ENCODE measurements at regions not wholly inside any gene's neighbourhood (a gene's known extent, or its start where the extent isn't known, plus 50 kb on each side); places are given as distances from the start of the nearest gene placed in this dataset.

DNA sequence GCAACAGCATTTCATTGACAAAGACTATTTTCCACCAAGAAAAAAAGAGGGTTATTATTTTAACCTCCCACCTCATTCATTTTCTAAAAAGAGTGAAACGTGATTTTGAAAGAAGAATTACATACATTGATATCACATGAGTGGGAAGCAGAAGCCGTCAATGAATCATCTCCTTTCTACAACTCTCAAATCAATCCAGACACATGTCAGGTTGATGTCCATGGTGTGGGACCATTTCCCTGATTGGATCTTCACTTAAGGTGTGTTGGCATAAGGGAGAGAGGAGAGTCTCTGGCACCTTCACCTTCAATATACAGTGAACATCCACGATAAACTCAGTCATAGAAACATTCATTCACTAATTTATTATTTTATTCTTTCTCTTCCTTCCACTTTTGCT is 1095.1 kb downstream of the BCL11B start:
- no peaks in the 10 kb centered on the region for H3K36me3 ChIP-seq (replicated peaks; ENCODE audit: insufficient read depth, low read depth)
- whole genome bisulfite sequencing (ENCODE audit: low lambda C conversion rate, missing lambda C conversion rate): 92% methylated on average over 3 of the region's 3 CpGs
- no peak overlapping the region for H3K4me3 ChIP-seq
- no peaks in the 10 kb centered on the region for H3K9me2 ChIP-seq (replicated peaks; ENCODE audit: insufficient read depth)
- no peak overlapping the region for H3K4me2 ChIP-seq
- no peaks in the 10 kb centered on the region for H3K9me3 ChIP-seq (ENCODE audit: low read depth)
- no peaks in the 10 kb centered on the region for H4K20me1 ChIP-seq (ENCODE audit: insufficient read depth, poor library complexity, severe bottlenecking)
- H2AFZ ChIP-seq: no peak overlapping the region
- no peaks in the 10 kb centered on the region for H3K27me3 ChIP-seq
- no peak for DNase-seq (ENCODE audit: low spot score)
- TF ChIP-seq, protein P1, sequence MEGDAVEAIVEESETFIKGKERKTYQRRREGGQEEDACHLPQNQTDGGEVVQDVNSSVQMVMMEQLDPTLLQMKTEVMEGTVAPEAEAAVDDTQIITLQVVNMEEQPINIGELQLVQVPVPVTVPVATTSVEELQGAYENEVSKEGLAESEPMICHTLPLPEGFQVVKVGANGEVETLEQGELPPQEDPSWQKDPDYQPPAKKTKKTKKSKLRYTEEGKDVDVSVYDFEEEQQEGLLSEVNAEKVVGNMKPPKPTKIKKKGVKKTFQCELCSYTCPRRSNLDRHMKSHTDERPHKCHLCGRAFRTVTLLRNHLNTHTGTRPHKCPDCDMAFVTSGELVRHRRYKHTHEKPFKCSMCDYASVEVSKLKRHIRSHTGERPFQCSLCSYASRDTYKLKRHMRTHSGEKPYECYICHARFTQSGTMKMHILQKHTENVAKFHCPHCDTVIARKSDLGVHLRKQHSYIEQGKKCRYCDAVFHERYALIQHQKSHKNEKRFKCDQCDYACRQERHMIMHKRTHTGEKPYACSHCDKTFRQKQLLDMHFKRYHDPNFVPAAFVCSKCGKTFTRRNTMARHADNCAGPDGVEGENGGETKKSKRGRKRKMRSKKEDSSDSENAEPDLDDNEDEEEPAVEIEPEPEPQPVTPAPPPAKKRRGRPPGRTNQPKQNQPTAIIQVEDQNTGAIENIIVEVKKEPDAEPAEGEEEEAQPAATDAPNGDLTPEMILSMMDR (IDR thresholded peaks at IDR 0.05; ENCODE audit: poor library complexity): no peak
- TF ChIP-seq EZH2phosphoT487 (IDR thresholded peaks at IDR 0.05; ENCODE audit: low read depth, severe bottlenecking, unreplicated experiment) (no peak), EZH2 (IDR thresholded peaks at IDR 0.05; ENCODE audit: borderline replicate concordance) (no peak)
- no peak overlapping the region for H3K27ac ChIP-seq
- no peaks in the 10 kb centered on the region for H3K4me1 ChIP-seq (ENCODE audit: insufficient read depth)
- no peaks in the 10 kb centered on the region for H3K79me2 ChIP-seq

DNA sequence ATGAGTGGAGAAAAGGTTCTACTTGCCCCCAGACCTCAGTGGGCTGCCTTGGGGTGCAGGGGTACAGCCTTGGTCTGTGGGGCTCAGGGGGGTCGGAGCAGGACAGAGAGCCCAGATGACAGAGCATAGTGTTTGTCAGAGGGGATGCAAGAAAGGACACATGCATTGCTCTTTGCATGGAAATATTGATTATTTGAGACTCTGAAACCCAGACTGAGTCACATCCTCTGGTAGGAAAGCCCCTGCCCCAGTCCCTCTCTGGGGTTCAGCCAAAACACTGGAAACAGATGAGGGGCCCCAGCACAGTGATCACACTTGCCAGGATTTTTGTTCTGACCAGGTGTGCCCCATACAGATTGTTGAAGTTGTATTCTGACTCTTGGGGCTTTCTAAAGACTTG is 1094.4 kb downstream of the BCL11B start:
- no peaks in the 10 kb centered on the region for H3K4me1 ChIP-seq (ENCODE audit: insufficient read depth)
- no peaks in the 10 kb centered on the region for H3K9me3 ChIP-seq (ENCODE audit: low read depth)
- H3K4me3 ChIP-seq: no peak overlapping the region
- no peaks in the 10 kb centered on the region for H3K36me3 ChIP-seq (replicated peaks; ENCODE audit: insufficient read depth, low read depth)
- H3K27ac ChIP-seq: no peak overlapping the region
- DNase-seq (ENCODE audit: low spot score): no peak
- TF ChIP-seq EZH2 (IDR thresholded peaks at IDR 0.05; ENCODE audit: borderline replicate concordance): no peak
- TF ChIP-seq EZH2phosphoT487 (IDR thresholded peaks at IDR 0.05; ENCODE audit: low read depth, severe bottlenecking, unreplicated experiment): no peak
- TF ChIP-seq, protein P1 (IDR thresholded peaks at IDR 0.05; ENCODE audit: poor library complexity): no peak
- H3K27me3 ChIP-seq: no peaks in the 10 kb centered on the region
- H3K9me2 ChIP-seq (replicated peaks; ENCODE audit: insufficient read depth): no peaks in the 10 kb centered on the region
- H3K4me2 ChIP-seq: no peak overlapping the region
- no peak overlapping the region for H2AFZ ChIP-seq
- no peaks in the 10 kb centered on the region for H3K79me2 ChIP-seq
- 83% methylated on average over 1 of the region's 1 CpG for WGBS (ENCODE audit: low lambda C conversion rate, missing lambda C conversion rate)
- no peaks in the 10 kb centered on the region for H4K20me1 ChIP-seq (ENCODE audit: insufficient read depth, poor library complexity, severe bottlenecking)

DNA sequence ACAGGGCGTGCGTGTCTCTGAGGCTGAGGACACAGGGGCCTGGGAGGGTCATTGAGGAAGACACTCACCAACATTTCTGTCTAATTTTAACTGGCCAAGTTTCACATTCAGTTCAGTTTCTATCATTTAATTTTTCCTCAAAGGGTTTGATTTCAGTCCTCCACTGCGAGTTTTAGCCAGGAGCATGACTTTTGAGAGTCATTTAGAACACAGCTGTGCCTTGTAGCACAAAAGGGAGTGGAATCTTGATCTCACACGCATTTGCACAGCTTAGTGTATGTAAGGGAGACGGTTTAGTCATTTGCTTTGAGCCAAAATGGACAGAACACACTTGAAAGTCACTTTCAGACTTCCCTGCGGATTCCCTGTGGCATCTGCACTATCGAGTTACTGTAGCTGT is 1090.8 kb downstream of the BCL11B start:
- H3K9me3 ChIP-seq (ENCODE audit: low read depth): no peaks in the 10 kb centered on the region
- no peak for DNase-seq (ENCODE audit: low spot score)

More for the DNA sequence above, 1090.8 kb downstream of the BCL11B start:
- no peak for TF ChIP-seq EZH2phosphoT487 (IDR thresholded peaks at IDR 0.05; ENCODE audit: low read depth, severe bottlenecking, unreplicated experiment)
- TF ChIP-seq, protein P1 (IDR thresholded peaks at IDR 0.05; ENCODE audit: poor library complexity): no peak
- no peak for TF ChIP-seq EZH2 (IDR thresholded peaks at IDR 0.05; ENCODE audit: borderline replicate concordance)
- H3K36me3 ChIP-seq (replicated peaks; ENCODE audit: insufficient read depth, low read depth): no peaks in the 10 kb centered on the region
- no peak overlapping the region for H3K4me3 ChIP-seq
- no peaks in the 10 kb centered on the region for H3K9me2 ChIP-seq (replicated peaks; ENCODE audit: insufficient read depth)
- H3K27me3 ChIP-seq: no peaks in the 10 kb centered on the region
- H3K4me1 ChIP-seq (ENCODE audit: insufficient read depth): no peaks in the 10 kb centered on the region
- H3K27ac ChIP-seq: no peak overlapping the region
- H2AFZ ChIP-seq: no peak overlapping the region
- H4K20me1 ChIP-seq (ENCODE audit: insufficient read depth, poor library complexity, severe bottlenecking): no peaks in the 10 kb centered on the region
- H3K79me2 ChIP-seq: no peaks in the 10 kb centered on the region
- no peak overlapping the region for H3K4me2 ChIP-seq
- WGBS (ENCODE audit: low lambda C conversion rate, missing lambda C conversion rate): 94% methylated on average over 7 of the region's 7 CpGs
